Kidney (tissue), 13 donors: ENCODE measurements at regions not wholly inside any gene's neighbourhood (a gene's known extent, or its start where the extent isn't known, plus 50 kb on each side); places are given as distances from the start of the nearest gene placed in this dataset.

ENCODE experiments used
- DNase-seq, 5 donors: peaks; one replicate each; pipeline ENCODE4 v3.0.0-alpha.2; 2013 to 2020
- FAIRE-seq: peaks from 2 replicates; lab custom pipeline; 2012; peaks lifted over from hg19 to GRCh38; lab: Jason Lieb, UNC
- H3K27ac ChIP-seq, 2 donors: one replicate each; pipeline ENCODE4 v1.7.0; 2013; ENCODE audit warnings: low read depth in 2 of 2, low read length in 2 of 2, inconsistent platforms in 1 of 2
- H3K27me3 ChIP-seq: one replicate; pipeline ENCODE4 v1.7.1; 2013; ENCODE audit warnings: low read length, inconsistent platforms; ENCODE audit not compliant: control insufficient read depth, insufficient read depth
- H3K36me3 ChIP-seq, 3 donors: one replicate each; pipeline versions ENCODE4 v1.7.0 to v1.7.1; 2013; ENCODE audit warnings: low read length in 3 of 3, control low read depth in 1 of 3, inconsistent platforms in 1 of 3; ENCODE audit not compliant: insufficient read depth in 3 of 3, control insufficient read depth in 2 of 3
- H3K4me1 ChIP-seq, 3 donors: one replicate each; pipeline versions ENCODE4 v1.7.0 to v1.7.1; 2013; ENCODE audit warnings: low read length in 3 of 3, inconsistent platforms in 1 of 3, low read depth in 1 of 3; ENCODE audit not compliant: control insufficient read depth in 2 of 3, insufficient read depth in 2 of 3
- H3K4me3 ChIP-seq, 3 donors: one replicate each; pipeline versions ENCODE4 v1.7.0 to v1.8.1; 2013; ENCODE audit warnings: low read length in 3 of 3, control low read depth in 1 of 3, inconsistent platforms in 1 of 3
- H3K9ac ChIP-seq, 3 donors: one replicate each; pipeline versions ENCODE4 v1.7.0 to v1.7.1; 2013; ENCODE audit warnings: low read length in 3 of 3, control low read depth in 1 of 3, inconsistent platforms in 1 of 3
- H3K9me3 ChIP-seq, 3 donors: one replicate each; pipeline versions ENCODE4 v1.7.0 to v1.7.1; 2013; ENCODE audit warnings: low read length in 3 of 3, control low read depth in 1 of 3, inconsistent platforms in 1 of 3; ENCODE audit not compliant: control insufficient read depth in 2 of 3, insufficient read depth in 1 of 3
- intact Hi-C: fragments of 100-400 bp; cut with DNase I; formaldehyde crosslinking; loops from one replicate; pipeline ENCODE4 v1.11.1; 2022
- TF ChIP-seq, protein P1 (sequence below): IDR thresholded peaks from 3 replicates; pipeline ENCODE4 v1.5.1; 2012; ENCODE audit warnings: mild to moderate bottlenecking, moderate library complexity, borderline replicate concordance; ENCODE audit not compliant: insufficient read depth; ENCODE audit errors: extremely low read depth
- donor health status: control.
- donor health status: control.
- donor health status: control.
- donor health status: control.
- donor health status: control.
- donor health status: DM: yes; HTN: yes; CAD: no.
- donor health status: Normal renal cell carcinoma (clear cell type).

- intact Hi-C loops: no loop called here
- Histone ChIP-seq H3K4me1 (no peaks in the 10 kb centered on the region), H3K27me3 (no peaks in the 10 kb centered on the region), H3K9me3 (no peaks in the 10 kb centered on the region), H3K27ac (no peak overlapping the region), H3K4me3 (no peak overlapping the region), H3K36me3 (no peaks in the 10 kb centered on the region), H3K9ac (no peak overlapping the region)
- TF ChIP-seq, protein P1, sequence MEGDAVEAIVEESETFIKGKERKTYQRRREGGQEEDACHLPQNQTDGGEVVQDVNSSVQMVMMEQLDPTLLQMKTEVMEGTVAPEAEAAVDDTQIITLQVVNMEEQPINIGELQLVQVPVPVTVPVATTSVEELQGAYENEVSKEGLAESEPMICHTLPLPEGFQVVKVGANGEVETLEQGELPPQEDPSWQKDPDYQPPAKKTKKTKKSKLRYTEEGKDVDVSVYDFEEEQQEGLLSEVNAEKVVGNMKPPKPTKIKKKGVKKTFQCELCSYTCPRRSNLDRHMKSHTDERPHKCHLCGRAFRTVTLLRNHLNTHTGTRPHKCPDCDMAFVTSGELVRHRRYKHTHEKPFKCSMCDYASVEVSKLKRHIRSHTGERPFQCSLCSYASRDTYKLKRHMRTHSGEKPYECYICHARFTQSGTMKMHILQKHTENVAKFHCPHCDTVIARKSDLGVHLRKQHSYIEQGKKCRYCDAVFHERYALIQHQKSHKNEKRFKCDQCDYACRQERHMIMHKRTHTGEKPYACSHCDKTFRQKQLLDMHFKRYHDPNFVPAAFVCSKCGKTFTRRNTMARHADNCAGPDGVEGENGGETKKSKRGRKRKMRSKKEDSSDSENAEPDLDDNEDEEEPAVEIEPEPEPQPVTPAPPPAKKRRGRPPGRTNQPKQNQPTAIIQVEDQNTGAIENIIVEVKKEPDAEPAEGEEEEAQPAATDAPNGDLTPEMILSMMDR: no peak
- no peak for DNase-seq
- FAIRE-seq: no peak
Observed at GRCh38 chr2:48870942-48871341, 115.4 kb upstream of the LHCGR start.

GRCh38 chr2:48870503-48870902 is 115.0 kb upstream of the LHCGR start:
- FAIRE-seq (no peak), DNase-seq (no peak)
- no peaks in the 10 kb centered on the region for H3K27me3 ChIP-seq
- H3K4me1 ChIP-seq: no peaks in the 10 kb centered on the region
- intact Hi-C loops: no loop called here
- no peak overlapping the region for H3K27ac ChIP-seq
- H3K9ac ChIP-seq: no peak overlapping the region
- no peaks in the 10 kb centered on the region for H3K36me3 ChIP-seq
- no peak overlapping the region for H3K4me3 ChIP-seq
- H3K9me3 ChIP-seq: no peaks in the 10 kb centered on the region
- TF ChIP-seq, protein P1: no peak

DNA sequence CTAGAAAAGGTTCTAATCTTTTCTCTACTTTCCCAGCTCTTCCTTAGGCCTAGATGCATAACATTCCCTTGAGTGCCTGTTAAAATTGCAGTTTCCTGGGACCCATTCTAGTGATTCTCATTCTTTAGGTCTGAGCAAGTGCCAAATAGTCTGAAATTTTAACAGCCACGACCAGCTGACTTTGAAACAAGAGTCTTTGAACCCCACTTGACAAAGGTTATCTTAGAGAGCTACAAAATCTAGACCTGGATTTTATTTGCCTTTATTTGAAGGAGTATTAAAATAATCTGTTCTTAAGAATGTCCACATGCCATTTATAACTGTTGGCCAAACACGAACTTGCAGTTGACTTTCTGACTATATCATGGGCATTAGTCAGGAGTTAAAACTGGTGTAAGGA is 110.2 kb upstream of the LHCGR start:
- DNase-seq (no peak), FAIRE-seq (no peak)
- Histone ChIP-seq H3K4me3 (no peak overlapping the region), H3K4me1 (no peaks in the 10 kb centered on the region), H3K27ac (no peak overlapping the region), H3K9me3 (no peaks in the 10 kb centered on the region), H3K27me3 (no peaks in the 10 kb centered on the region), H3K9ac (no peak overlapping the region), H3K36me3 (no peaks in the 10 kb centered on the region)
- TF ChIP-seq, protein P1: no peak
- intact Hi-C loops: no loop called here

DNA sequence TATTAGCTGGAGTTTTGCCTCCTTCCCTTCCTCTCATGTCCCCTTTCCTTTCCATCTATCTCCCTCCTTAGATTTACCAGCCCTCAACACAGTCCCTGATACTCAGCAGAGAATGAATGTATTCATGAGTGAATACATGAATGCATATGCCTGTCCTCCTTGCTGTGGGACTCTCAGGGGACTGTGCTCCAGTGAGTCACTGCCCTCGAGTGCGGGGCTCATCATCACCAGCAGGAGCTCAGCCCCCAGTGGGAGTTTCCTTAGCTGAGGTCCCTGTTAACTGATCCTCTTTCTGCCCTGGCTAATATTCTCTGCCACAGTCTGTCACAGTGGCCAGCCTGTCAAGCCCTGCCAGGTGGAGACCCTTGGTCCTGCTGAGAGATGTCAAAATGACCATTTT is 104.9 kb upstream of the LHCGR start:
- Histone ChIP-seq H3K27ac (no peak overlapping the region), H3K36me3 (no peaks in the 10 kb centered on the region), H3K4me3 (no peak overlapping the region), H3K9ac (no peak overlapping the region), H3K4me1 (no peaks in the 10 kb centered on the region), H3K27me3 (no peaks in the 10 kb centered on the region), H3K9me3 (no peaks in the 10 kb centered on the region)
- TF ChIP-seq, protein P1: no peak
- no peak for FAIRE-seq
- intact Hi-C loops: no loop called here
- DNase-seq: no peak
